NB4 (cell line): ENCODE measurements at regions not wholly inside any gene's neighbourhood (a gene's known extent, or its start where the extent isn't known, plus 50 kb on each side); places are given as distances from the start of the nearest gene placed in this dataset.

ENCODE experiments used
- MYC ChIP-seq: IDR thresholded peaks from 2 replicates; pipeline ENCODE4 v1.6.1; 2011; ENCODE audit warnings: low read depth, low read length
- POLR2A ChIP-seq: IDR thresholded peaks from 2 replicates; pipeline ENCODE4 v1.6.1; 2011; ENCODE audit warnings: mild to moderate bottlenecking; ENCODE audit not compliant: insufficient read length; ENCODE audit errors: extremely low read depth
- TF ChIP-seq, protein P1 (sequence below): IDR thresholded peaks from one replicate; pipeline ENCODE4 v1.5.1; 2012; ENCODE audit warnings: low read depth, low read length
- TF ChIP-seq, protein P2 (sequence below): IDR thresholded peaks from 2 replicates; pipeline ENCODE4 v1.6.1; 2011; ENCODE audit warnings: low read depth, low read length

DNA sequence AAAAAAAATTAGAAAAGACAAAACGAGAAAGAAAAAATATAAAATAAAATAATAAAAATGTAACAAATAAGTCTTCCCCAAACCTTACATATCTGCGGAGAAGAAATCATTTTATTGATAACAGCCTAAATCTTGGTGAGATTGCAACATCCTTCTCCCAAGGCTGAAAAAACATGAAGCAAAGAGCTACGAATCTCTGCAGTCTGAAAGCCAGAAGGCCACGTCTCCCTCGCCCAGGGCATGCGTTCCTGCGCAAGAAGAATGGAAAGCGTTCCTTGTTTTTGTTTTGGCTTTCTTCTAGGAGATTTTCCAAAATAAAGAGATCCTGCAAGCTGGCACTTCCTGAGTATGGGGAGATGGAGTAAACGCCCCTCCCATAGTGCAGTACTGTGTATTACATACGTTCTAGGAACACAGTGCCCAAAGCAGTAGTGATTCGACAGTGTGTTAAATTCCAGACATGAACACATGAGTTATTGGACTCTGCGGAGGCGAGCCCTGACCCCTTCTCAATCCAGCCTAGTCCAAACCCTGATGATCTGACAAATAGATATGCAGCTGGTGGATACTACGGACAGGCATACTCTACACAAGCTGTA, 126.7 kb upstream of the RREB1 start:
- TF ChIP-seq, protein P1, sequence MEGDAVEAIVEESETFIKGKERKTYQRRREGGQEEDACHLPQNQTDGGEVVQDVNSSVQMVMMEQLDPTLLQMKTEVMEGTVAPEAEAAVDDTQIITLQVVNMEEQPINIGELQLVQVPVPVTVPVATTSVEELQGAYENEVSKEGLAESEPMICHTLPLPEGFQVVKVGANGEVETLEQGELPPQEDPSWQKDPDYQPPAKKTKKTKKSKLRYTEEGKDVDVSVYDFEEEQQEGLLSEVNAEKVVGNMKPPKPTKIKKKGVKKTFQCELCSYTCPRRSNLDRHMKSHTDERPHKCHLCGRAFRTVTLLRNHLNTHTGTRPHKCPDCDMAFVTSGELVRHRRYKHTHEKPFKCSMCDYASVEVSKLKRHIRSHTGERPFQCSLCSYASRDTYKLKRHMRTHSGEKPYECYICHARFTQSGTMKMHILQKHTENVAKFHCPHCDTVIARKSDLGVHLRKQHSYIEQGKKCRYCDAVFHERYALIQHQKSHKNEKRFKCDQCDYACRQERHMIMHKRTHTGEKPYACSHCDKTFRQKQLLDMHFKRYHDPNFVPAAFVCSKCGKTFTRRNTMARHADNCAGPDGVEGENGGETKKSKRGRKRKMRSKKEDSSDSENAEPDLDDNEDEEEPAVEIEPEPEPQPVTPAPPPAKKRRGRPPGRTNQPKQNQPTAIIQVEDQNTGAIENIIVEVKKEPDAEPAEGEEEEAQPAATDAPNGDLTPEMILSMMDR = no peak
- TF ChIP-seq POLR2A (no peak), MYC (no peak)
- TF ChIP-seq, protein P2, sequence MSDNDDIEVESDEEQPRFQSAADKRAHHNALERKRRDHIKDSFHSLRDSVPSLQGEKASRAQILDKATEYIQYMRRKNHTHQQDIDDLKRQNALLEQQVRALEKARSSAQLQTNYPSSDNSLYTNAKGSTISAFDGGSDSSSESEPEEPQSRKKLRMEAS = no peak
